DND-41 (cell line): ENCODE measurements at regions not wholly inside any gene's neighbourhood (a gene's known extent, or its start where the extent isn't known, plus 50 kb on each side); places are given as distances from the start of the nearest gene placed in this dataset.

ENCODE experiments used
- CTCF ChIP-seq: IDR thresholded peaks from 2 replicates; pipeline ENCODE4 v1.5.1; 2012; ENCODE audit warnings: borderline replicate concordance, low read length, moderate library complexity, mild to moderate bottlenecking; ENCODE audit not compliant: poor library complexity, severe bottlenecking; ENCODE audit errors: extremely low read depth
- EZH2 ChIP-seq: IDR thresholded peaks from 3 replicates; pipeline ENCODE4 v1.6.1; 2012; ENCODE audit warnings: borderline replicate concordance, low read depth, mild to moderate bottlenecking, moderate library complexity, low read length, inconsistent platforms; ENCODE audit not compliant: severe bottlenecking

GRCh38 chr2:105959357-105959756 lies 214.6 kb downstream of the NCK2 start:
- TF ChIP-seq EZH2: no peak
- TF ChIP-seq CTCF: no peak
